A673 (cell line): ENCODE measurements at regions not wholly inside any gene's neighbourhood (a gene's known extent, or its start where the extent isn't known, plus 50 kb on each side); places are given as distances from the start of the nearest gene placed in this dataset.

Source experiments
- BruUV-seq: library from RNA; stranded (reverse); fragments of 400-500 nt; replicated peaks from 2 replicates; lab custom pipeline; 2021; lab: Mats Ljungman, UMichigan
- CTCF ChIA-PET: fragments of 300-600 bp; sonication (Branson Sonifier 250); formaldehyde crosslinking; loops from one replicate; lab custom pipeline; 2022; ENCODE audit warnings: antibody characterized with exemption; lab: Charles Lee
- POLR2A ChIA-PET: fragments of 300-600 bp; sonication (Branson Sonifier 250); formaldehyde crosslinking; loops from one replicate; lab custom pipeline; 2022; ENCODE audit warnings: antibody characterized with exemption; ENCODE audit not compliant: low non-redundant PET; lab: Charles Lee
- DNase-seq: peaks from one replicate; pipeline ENCODE4 v3.0.0-alpha.2; 2015; ENCODE audit warnings: low spot score
- H3K27ac ChIP-seq: fragments of 200-600 bp; sonication (generic); 2 replicates; pipeline ENCODE4 v1.5.1; 2016; ENCODE audit warnings: mixed run types, low read depth, mild to moderate bottlenecking, mixed read lengths, antibody characterized with exemption, low read length; ENCODE audit not compliant: poor library complexity, severe bottlenecking
- H3K27me3 ChIP-seq: fragments of 200-600 bp; sonication (generic); replicated peaks from 2 replicates; pipeline ENCODE4 v1.6.1; 2017; ENCODE audit warnings: mixed run types, low read depth, mild to moderate bottlenecking, mixed read lengths, antibody characterized with exemption, low read length; ENCODE audit not compliant: insufficient read depth, poor library complexity
- H3K36me3 ChIP-seq: fragments of 200-600 bp; sonication (generic); 2 replicates; pipeline ENCODE4 v1.6.1; 2016; ENCODE audit warnings: mixed run types, mild to moderate bottlenecking, mixed read lengths, antibody characterized with exemption, low read length; ENCODE audit not compliant: insufficient read depth, poor library complexity, severe bottlenecking
- H3K4me1 ChIP-seq: fragments of 200-600 bp; sonication (generic); 2 replicates; pipeline ENCODE4 v1.6.1; 2017; ENCODE audit warnings: mixed run types, mild to moderate bottlenecking, mixed read lengths, antibody characterized with exemption, low read length; ENCODE audit not compliant: insufficient read depth, poor library complexity, severe bottlenecking
- H3K4me3 ChIP-seq: fragments of 200-600 bp; sonication (generic); 2 replicates; pipeline ENCODE4 v1.5.1; 2016; ENCODE audit warnings: low read depth, mixed run types, mild to moderate bottlenecking, mixed read lengths, low read length; ENCODE audit not compliant: poor library complexity, severe bottlenecking
- H3K9me3 ChIP-seq: fragments of 200-600 bp; sonication (generic); 2 replicates; pipeline ENCODE4 v1.6.1; 2016; ENCODE audit warnings: mixed run types, low read depth, mild to moderate bottlenecking, mixed read lengths, antibody characterized with exemption, low read length; ENCODE audit not compliant: poor library complexity, severe bottlenecking
- CTCF ChIP-seq: fragments of 300-800, 200-600 bp; sonication (generic); conservative IDR thresholded peaks from 2 replicates; pipeline ENCODE4 v1.5.1; 2017; ENCODE audit warnings: low read depth, mild to moderate bottlenecking, antibody characterized with exemption, low read length, moderate library complexity, mixed read lengths
- EZH2 ChIP-seq: fragments of 200-600 bp; sonication (generic); IDR thresholded peaks from 2 replicates; pipeline ENCODE4 v1.6.1; 2017; ENCODE audit warnings: borderline replicate concordance, low read depth, mild to moderate bottlenecking, mixed read lengths, antibody characterized with exemption, low read length; ENCODE audit not compliant: poor library complexity, severe bottlenecking
- intact Hi-C: fragments of 100-400 bp; cut with micrococcal nuclease; formaldehyde crosslinking; loops from one replicate; pipeline ENCODE4 v1.10.0; 2022; ENCODE audit not compliant: unreplicated experiment

- ChIA-PET CTCF (no interaction called here), POLR2A (no interaction called here)
- Histone ChIP-seq H3K4me3 (no peak overlapping the region), H3K27me3 (peaks cover 19% of the 10 kb centered on the region), H3K9me3 (no peaks in the 10 kb centered on the region), H3K36me3 (no peaks in the 10 kb centered on the region), H3K27ac (no peak overlapping the region), H3K4me1 (no peaks in the 10 kb centered on the region)
- TF ChIP-seq CTCF (no peak), EZH2 (no peak)
- no TSS peak for BruUV-seq
- intact Hi-C loops = no loop called here
- no peak for DNase-seq
These were observed 130.3 kb upstream of the MINDY3 start for GRCh38 chr10:15990535-15991129.

- no peak for TF ChIP-seq CTCF
- TF ChIP-seq EZH2 = no peak
These were observed 137.0 kb upstream of the MINDY3 start for GRCh38 chr10:15997313-15997712.

GRCh38 chr10:16001581-16001980 lies 141.3 kb upstream of the MINDY3 start:
- DNase-seq = no peak
- ChIA-PET POLR2A (no interaction called here), CTCF (no interaction called here)
- Histone ChIP-seq H3K27ac (no peak overlapping the region), H3K36me3 (no peaks in the 10 kb centered on the region), H3K4me1 (no peaks in the 10 kb centered on the region), H3K27me3 (peaks cover 20% of the 10 kb centered on the region), H3K9me3 (no peaks in the 10 kb centered on the region), H3K4me3 (no peak overlapping the region)
- TF ChIP-seq EZH2 (no peak), CTCF (no peak)
- BruUV-seq = no TSS peak
- intact Hi-C loops = no loop called here

More at GRCh38 chr10:15997313-15997712, 137.0 kb upstream of the MINDY3 start:
- ChIA-PET CTCF (no interaction called here), POLR2A (no interaction called here)
- H3K27ac ChIP-seq = no peak overlapping the region
- peaks cover 6% of the 10 kb centered on the region for H3K9me3 ChIP-seq
- BruUV-seq = no TSS peak
- intact Hi-C loops = no loop called here
- no peak overlapping the region for H3K4me3 ChIP-seq
- H3K27me3 ChIP-seq = peaks cover 20% of the 10 kb centered on the region
- DNase-seq = no peak
- no peaks in the 10 kb centered on the region for H3K36me3 ChIP-seq
- no peaks in the 10 kb centered on the region for H3K4me1 ChIP-seq
